HG02938 (cell line): ENCODE measurements at regions not wholly inside any gene's neighbourhood (a gene's known extent, or its start where the extent isn't known, plus 50 kb on each side); places are given as distances from the start of the nearest gene placed in this dataset.
"Not testable (repeated sequence)": the region's sequence is repeated elsewhere in the genome, so short reads cannot be mapped to it uniquely, and the experiment has no call there.

Experiments
- ATAC-seq: cut with Tn5 transposase; IDR thresholded peaks from one replicate; pipeline ENCODE4 v1.9.1; 2021; ENCODE audit warnings: mild to moderate bottlenecking, moderate library complexity; ENCODE audit not compliant: unreplicated experiment

DNA sequence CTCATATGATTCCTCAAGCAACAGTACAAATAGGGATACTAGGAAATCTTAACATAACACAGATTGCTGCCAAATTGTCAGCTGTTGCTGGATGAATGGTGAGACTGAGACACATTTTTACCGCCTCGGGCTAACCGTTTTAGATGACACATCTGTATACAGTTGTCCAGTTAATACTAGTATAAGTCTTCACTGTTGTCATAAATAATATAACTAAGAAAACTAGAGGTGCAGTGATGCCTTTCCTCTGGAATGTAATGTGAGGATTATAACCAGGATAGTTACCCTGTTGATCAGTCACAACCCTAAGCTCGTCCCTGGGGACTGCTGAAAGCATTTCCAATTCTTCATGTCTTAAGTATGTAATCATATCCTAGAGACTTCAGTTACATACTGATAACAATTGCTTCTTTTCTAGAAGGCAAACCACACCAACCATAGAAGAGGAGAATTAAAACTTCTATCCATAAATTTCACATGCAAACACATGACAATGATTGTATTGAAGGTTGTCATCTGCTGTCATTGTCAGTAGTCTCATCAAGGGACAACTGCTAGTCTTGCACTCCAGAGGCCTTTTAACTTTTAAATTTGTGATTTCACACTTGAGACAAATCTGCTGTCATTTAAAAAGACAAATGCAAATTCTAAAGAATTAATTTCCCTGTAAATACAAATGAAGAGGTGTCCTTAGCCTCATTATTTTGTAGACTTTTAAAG is 100.4 kb upstream of the SEMA3D start:
- no peak for ATAC-seq

DNA sequence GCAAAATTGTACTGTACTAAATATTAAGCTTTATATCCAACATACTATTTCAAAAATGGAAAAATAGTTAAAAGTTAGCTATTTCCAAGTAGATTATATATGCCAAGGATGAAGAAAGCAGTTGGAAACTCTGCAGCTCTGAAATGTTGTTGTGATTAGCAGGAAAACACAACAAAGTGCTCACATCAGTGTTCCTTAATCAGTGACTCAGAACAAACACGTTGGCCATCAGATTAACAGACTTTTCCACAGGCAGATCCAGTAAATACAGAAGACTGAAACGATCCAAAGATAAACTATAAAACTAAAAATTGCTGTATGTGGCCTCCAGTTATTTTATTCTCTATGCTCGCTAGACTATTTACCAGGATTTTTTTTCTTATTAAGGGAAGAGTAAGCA is 99.6 kb upstream of the SEMA3D start:
- ATAC-seq = no peak

DNA sequence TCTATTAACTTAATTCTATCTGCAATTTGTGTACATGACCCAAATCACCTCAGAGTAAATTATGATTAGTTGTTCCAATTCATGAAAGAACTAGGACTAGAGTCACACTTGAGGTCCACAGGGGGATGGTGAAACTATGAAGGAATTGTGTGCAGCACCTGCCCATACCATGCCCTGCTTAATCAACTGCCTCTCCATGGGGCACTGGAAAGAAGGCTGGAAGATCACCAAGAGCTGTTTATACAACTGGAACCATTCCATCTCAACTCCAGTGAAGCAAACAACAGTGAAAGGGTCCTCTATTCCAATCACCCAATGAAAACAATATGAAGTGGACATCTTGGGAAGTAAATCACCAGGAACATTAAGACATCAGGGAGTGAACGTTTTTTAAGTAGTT is 98.7 kb upstream of the SEMA3D start:
- ATAC-seq = no peak

DNA sequence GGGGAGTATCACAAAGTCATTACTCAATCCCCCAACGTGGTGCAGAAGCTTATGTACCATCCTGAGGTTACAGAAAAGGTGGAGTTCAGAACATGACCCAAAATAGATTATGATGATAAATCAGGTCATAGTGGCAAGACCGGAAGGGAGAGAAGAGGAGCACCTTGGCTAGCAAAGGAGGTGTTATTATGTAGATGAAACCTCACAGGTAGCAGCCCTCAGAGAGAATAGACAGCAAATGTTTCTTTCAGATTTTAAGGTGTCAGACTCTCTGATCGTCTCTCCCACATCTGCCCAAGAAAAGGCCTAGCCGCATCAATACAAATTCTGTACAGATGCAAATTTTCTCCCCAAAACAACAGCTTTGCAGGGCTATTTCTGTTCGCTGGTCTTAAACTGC is 88.3 kb upstream of the SEMA3D start:
- no peak for ATAC-seq

DNA sequence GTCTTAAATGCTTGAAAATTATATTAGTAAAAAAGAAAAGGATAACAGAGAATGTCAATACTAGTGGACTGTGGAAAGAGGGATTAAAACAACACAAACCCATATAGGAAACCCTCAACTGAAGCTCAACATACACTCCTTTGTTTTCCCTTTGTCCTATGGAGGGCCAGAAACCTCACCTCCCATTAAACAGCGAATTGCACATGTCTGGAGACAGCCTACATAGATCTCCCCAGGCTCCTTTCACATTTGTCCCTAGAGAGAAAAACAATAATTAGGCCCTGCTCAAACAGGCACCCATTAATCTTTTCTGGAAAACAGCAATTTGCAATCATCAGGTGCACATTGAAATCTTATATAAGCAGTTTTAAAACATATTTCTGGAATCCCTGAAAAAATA is 87.6 kb upstream of the SEMA3D start:
- ATAC-seq = no peak

DNA sequence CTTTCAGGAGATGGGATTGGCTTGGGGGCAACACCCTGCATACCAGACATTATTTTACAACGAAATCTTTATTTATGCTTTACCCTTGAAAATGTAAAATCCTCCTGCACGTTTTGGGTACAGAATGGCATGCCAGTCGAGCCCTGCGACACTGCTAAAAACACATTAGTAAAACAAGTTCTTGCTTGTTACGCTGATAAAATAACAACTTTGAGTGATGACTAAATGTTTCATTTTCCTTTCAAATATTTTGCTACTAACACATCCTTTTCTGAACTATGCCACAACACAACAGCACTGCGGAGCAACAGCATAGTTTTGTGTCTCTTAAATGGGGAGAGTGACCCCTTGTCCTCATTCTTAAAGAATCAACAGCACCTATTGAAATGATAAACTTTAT is 76.0 kb upstream of the SEMA3D start:
- ATAC-seq = no peak

DNA sequence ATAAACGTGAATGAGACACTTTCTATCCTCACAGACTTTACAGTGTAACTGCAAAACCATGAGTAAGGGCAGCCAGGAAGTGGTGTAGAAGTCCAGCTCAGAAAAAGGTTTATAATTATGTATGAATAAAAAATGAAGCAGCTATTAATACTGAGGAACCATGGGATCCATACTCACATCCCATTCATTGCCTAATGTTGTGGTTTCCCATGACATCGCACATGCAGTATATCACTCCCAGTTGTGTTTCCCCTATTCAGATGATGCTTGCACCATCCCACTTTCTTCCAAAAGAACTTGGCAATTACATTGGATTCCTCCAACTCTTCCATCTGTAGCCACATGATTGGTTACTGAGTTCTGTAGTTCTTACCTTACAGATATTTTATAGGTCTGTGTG is 74.5 kb upstream of the SEMA3D start:
- ATAC-seq = no peak

DNA sequence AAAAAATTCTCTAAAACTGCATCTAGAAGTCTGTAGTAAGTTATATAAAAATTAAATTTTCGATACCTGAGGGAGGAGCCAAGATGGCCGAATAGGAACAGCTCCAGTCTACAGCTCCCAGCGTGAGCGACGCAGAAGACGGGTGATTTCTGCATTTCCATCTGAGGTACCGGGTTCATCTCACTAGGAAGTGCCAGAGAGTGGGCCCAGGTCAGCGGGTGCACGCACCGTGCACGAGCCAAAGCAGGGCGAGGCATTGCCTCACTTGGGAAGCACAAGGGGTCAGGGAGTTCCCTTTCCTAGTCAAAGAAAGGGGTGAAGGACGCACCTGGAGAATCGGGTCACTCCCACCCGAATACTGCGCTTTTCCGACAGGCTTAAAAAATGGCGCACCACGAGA is 62.9 kb upstream of the SEMA3D start:
- ATAC-seq = not testable (repeated sequence)

DNA sequence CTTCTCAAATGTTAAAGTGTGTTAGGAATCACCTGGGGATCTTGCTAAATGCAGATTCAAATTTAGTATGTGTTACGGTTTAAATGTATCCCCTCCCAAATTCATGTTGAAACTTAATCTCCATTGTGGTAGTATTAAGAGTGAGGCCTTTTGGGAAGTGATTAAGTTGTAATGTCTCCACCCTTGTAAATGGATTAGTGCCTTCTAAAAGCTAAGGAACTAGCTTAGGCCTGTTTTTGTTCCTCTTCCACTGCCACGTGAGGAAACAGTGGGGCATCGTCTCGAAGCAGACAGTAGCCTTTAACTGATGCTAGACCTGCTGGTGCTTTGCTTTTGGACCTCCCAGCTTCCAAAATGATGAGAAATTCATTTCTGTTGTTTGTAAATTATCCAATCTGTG is 52.3 kb upstream of the SEMA3D start:
- no peak for ATAC-seq

DNA sequence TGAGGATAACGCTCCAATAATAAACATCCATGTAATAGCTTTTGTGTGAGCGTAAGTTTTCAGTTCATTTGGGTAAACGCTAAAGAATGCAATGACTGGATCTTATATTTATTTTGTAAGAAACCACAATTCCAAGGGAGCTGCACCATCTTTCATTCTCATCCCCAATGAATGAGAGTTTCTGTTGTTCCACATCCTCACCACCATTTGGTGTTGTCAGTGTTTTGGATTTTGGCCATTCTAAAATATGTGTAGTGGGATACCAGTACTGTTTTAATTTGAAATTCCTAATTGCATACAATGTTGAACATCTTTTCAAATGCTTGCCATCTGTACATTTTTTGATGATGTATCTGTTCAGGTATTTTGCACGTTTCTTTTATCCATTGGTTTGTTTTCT is 50.9 kb upstream of the SEMA3D start:
- ATAC-seq = no peak
